ENCODE measurements at regions not wholly inside any gene's neighbourhood (a gene's known extent, or its start where the extent isn't known, plus 50 kb on each side); places are given as distances from the start of the nearest gene placed in this dataset.
"Not testable (repeated sequence)": the region's sequence is repeated elsewhere in the genome, so short reads cannot be mapped to it uniquely, and the experiment has no call there.

DNA sequence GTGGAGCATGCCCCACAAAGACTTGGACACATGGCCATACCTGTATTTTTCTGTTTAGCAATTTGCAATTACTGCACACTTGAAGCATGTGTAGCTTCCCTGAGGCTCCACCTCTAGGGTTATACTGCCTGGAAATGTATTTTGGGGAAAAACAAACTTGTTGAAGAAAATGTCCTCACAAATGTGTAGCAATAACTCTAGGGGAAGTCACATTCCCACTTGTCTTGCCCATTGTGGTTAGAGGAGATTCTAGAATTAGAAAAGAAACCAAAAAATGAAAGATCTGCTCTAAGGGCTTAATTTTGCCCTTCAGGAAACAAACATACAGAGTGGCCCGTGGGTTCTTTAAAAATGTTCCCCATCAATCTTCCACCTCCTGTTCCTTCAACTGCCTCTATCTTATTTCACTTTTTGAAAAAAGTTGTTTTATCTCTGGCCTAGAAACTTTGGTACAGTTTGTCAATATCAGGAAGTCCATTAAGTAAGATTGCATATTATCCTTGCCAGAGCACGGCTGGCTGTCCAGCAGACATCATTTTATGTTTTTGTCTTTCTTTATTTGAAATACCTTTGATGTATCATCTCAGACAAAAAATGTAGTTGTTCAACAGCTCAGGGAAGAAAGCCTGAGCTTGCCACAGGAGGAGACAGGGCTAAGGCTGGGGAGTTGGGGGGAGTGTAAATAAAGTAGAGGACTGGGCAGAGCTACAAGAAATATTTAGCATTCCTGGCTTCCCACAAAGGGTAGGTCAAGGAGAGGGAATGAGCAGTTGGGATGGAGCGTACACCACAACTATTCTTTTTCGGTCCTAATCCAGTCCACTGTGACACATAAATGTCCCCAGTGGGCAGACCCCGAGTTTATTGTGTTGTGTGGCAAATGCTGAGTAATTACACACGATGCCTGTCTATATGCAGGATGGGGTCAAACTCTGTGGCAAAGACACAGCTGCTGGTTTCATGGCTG is 96.8 kb upstream of the CDC42EP3 start:
- ChIA-PET CTCF (no interaction called here), POLR2A (no interaction called here)
- H3K9me3 Mint-ChIP-seq, result peaks cover 3% of the 10 kb centered on the region
- H3K36me3 Mint-ChIP-seq (ENCODE audit: low read depth), result peaks cover 1% of the 10 kb centered on the region
- H3K27me3 Mint-ChIP-seq, result no peaks in the 10 kb centered on the region
- DNase-seq, result no peak
- peaks cover 4% of the 10 kb centered on the region for H3K4me1 Mint-ChIP-seq
- no peak overlapping the region for H3K27ac Mint-ChIP-seq
- no peak overlapping the region for H3K4me3 Mint-ChIP-seq

DNA sequence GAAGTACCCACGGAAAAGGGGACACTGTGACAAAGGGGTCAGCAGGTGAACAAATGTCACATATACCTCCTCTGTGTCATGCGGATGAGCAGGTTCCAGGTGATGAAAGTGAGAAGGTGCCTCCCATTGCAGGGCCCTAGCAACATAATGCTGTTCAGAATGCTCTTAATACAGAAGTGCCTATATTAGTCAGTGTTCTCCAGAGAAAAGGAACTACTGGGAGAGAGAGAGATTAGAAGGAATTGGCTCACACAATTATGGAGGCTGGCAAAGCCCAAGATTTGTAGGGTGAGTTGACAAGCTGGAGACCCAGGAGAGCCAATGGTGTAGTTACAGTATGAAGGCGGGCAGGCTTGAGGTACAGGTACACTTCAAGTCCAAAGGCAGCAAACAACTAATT is 98.1 kb upstream of the CDC42EP3 start:
- no peaks in the 10 kb centered on the region for H3K27me3 Mint-ChIP-seq
- peaks cover 4% of the 10 kb centered on the region for H3K4me1 Mint-ChIP-seq
- H3K9me3 Mint-ChIP-seq, result peaks cover 16% of the 10 kb centered on the region
- no peak for DNase-seq
- H3K27ac Mint-ChIP-seq, result no peak overlapping the region
- no peak overlapping the region for H3K4me3 Mint-ChIP-seq
- ChIA-PET CTCF (no interaction called here), POLR2A (no interaction called here)
- H3K36me3 Mint-ChIP-seq (ENCODE audit: low read depth), result peaks cover 7% of the 10 kb centered on the region

DNA sequence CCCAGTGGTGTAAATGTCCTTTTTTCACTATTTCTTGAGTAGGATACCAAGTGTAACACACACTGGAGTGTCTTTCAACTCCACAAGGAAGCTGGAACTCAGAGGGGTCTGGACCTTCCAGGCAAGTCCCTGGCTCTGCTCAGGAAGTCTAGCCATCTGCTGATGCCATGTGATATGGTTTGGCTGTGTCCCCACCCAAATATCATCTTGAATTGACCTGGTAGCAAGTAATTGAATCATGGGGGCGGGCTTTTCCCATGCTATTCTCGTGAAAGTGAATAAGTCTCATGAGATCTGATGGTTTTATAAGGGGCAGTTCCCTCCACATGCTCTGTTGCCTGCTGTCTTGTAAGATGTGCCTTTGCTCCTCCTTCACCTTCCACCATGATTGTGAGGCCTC is 99.4 kb upstream of the CDC42EP3 start:
- POLR2A ChIA-PET, result no interaction called here

DNA sequence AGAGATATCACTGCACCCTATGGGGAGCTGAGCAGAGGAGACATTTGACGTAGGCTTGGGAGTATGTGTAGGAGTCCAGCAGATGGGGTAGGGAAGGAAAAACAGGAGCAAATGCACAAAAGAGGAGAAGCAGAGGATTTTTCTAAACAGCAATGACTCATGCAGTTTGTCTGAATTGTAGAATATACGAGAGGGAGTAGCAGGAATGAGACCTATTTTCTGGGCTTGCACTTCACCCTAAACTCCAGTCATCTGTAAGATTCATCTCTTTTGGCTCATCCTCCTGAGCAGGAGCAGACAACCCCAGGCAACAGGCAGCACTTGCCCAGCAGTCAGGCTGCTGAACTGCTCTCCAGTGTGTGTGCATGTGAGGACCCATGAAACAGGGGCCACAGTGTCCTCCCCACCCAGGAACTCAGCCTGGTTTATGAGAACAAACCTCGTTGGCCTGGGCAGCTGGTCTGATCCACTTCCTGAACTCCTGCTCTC is 100.2 kb upstream of the CDC42EP3 start:
- ChIA-PET POLR2A (no interaction called here), CTCF (interaction anchor here (0.6 kb wide), 1 partner anchor 765 kb away, joined by 3 read pairs; no protein-coding TSS in a partner anchor)
- Mint-ChIP-seq H3K27ac (no peak overlapping the region), H3K4me3 (no peak overlapping the region), H3K36me3 (ENCODE audit: low read depth) (peaks cover 7% of the 10 kb centered on the region), H3K4me1 (no peaks in the 10 kb centered on the region), H3K9me3 (peaks cover 22% of the 10 kb centered on the region), H3K27me3 (no peaks in the 10 kb centered on the region)
- no peak for DNase-seq

More for the DNA sequence above, 99.4 kb upstream of the CDC42EP3 start:
- H3K27me3 Mint-ChIP-seq, result no peaks in the 10 kb centered on the region
- no peaks in the 10 kb centered on the region for H3K4me1 Mint-ChIP-seq
- H3K9me3 Mint-ChIP-seq, result peaks cover 22% of the 10 kb centered on the region
- DNase-seq, result no peak
- CTCF ChIA-PET, result no interaction called here
- peaks cover 7% of the 10 kb centered on the region for H3K36me3 Mint-ChIP-seq (ENCODE audit: low read depth)
- H3K27ac Mint-ChIP-seq, result no peak overlapping the region
- H3K4me3 Mint-ChIP-seq, result no peak overlapping the region

DNA sequence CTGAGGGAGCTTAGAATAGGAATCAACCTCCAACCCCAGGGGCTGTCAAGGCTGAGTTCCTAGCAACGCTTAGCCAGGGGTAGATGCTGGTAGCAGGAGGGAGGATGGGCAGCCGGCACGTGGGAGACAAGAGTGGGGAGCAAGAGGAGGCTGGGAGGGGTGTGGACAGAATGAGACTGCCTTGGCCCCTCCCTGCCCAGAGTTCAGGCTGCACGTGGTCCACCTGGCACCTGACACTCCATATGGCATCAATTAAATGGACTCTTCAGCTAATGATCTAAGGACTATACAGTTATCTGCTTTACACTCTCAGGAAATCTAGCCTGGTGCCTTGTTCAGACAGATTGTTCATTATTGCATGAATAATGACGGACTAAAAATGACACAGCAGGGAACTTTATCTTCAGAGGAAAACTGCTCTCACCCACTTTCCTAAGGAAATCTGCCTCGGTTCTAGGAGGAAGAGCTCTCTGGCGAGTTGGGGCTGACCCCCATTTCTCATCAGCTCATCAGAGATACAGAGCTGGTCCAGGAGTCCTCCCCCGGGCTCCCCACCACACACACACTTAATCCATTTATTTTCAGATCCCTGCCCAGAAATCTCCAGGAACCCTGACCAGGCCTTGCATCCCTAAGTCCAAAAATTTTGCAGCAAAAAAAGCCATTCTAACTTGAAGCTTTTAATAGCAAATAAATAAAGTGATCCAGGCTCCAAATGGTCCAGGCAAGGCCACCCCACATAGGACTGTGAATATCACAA is 102.1 kb upstream of the CDC42EP3 start:
- no peak for DNase-seq
- ChIA-PET POLR2A (no interaction called here), CTCF (interaction anchor here (1.4 kb wide), 1 partner anchor 104 kb away, joined by 3 read pairs; no protein-coding TSS in a partner anchor)
- H3K36me3 Mint-ChIP-seq (ENCODE audit: low read depth), result peaks cover 7% of the 10 kb centered on the region
- no peak overlapping the region for H3K27ac Mint-ChIP-seq
- H3K9me3 Mint-ChIP-seq, result peaks cover 20% of the 10 kb centered on the region
- no peaks in the 10 kb centered on the region for H3K4me1 Mint-ChIP-seq
- H3K4me3 Mint-ChIP-seq, result no peak overlapping the region
- H3K27me3 Mint-ChIP-seq, result no peaks in the 10 kb centered on the region

DNA sequence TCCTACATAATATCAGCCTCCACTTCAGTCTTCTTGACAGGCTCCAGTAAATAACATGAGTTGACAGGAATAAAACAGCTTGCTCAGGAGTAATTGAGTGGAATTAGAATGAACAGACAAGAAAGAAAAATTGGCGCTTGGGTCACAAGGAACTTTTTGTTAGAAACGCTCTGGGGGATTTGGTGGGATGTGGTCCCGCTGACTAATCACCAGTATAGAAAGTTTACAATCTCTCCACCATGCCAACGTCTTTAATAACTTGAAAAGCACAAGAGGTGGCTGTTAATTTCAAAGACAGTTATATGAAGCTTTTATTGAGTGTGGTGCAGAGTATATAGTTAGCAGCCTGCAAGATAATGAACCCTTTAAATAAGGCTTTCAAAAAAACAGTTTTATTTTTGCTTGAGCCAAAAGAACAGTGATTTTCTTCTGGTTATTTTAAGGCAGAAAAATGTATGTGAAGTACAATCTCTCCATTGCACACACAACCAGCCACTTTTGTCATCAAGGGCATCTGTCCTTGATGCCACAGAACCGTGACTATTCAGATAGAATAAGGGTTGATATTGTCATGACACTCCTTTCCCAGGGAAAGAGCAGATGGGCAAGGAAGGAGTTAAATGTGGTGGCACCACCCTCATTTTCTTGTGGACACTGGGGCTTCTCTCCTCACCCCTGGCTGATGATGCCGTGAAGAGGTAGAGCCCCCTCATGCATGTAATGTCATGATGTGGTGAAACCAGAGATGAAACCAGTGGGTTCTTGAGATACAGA is 102.9 kb upstream of the CDC42EP3 start:
- not testable (repeated sequence) for H3K36me3 Mint-ChIP-seq (ENCODE audit: low read depth)

DNA sequence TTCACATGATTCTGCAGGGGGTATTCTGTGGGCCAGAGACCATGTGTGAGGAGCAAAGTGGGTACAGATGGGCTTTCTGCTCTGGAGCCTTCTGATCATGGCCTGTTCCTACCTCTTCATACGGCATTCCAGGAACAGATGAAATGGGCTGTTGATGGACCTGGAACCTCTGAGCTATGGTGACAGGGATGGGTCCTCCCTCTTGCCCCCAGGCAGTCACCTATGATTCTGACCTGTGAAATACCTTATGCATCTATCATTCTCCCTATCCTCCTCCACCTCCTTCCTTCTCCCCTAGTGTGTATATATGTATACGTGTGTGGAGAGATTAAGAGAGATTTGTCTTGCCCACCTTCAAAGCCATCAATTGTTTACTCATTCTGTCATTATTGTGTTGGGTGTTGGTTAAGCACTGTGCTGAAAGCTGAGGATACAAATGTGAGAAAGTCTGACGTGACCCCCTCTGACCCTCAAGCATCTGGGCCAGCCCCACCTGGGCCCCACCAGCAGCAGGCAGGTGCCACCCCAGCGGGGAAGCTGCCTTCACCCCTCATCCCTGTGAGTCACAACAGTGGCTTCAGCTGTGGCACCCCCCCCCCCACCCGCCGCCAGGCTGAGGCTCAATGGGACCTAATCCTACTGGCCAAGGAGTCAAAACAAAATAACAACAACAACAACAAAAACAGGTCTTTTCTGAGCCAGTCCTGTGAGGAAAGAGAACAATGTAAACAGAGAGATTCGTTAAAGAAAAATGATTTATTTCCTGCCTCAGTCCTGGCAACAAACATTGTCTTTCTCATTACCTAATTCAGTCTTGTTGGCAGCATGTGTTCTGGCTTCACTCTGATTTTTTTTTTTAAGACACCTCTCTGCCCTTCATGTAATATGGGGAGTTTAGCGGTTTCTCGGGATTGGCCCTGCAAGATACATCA is 103.8 kb upstream of the CDC42EP3 start:
- no peaks in the 10 kb centered on the region for H3K27me3 Mint-ChIP-seq
- peaks cover 20% of the 10 kb centered on the region for H3K9me3 Mint-ChIP-seq
- no peak overlapping the region for H3K27ac Mint-ChIP-seq
- peaks cover 7% of the 10 kb centered on the region for H3K36me3 Mint-ChIP-seq (ENCODE audit: low read depth)
- CTCF ChIA-PET, result no interaction called here
- POLR2A ChIA-PET, result no interaction called here
- no peaks in the 10 kb centered on the region for H3K4me1 Mint-ChIP-seq
- H3K4me3 Mint-ChIP-seq, result no peak overlapping the region
- DNase-seq, result no peak

More for the DNA sequence above, 102.9 kb upstream of the CDC42EP3 start:
- H3K4me1 Mint-ChIP-seq, H3K4me3 Mint-ChIP-seq, H3K27me3 Mint-ChIP-seq, DNase-seq, H3K27ac Mint-ChIP-seq, POLR2A ChIA-PET: not testable (repeated sequence)
- CTCF ChIA-PET, result interaction anchor here (1.4 kb wide), 1 partner anchor 103 kb away, joined by 3 read pairs; no protein-coding TSS in a partner anchor
- peaks cover 20% of the 10 kb centered on the region for H3K9me3 Mint-ChIP-seq

DNA sequence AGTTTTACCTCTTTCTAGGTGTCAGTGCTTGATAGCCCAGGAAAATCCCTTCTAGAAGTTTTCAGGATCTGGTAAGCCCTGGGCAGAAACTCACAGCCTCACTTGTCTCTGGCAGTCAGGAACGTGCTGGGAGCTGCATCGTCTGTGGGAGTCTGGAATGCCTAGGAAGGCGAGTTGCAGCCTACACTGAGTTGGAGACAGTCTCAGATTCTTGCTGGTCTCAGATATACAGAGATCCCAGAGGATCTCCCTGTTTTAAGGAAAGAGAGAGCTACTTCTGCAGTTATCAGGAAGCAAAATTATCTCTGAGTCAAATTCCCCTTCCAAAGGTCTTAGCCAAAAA is 104.4 kb upstream of the CDC42EP3 start:
- ChIA-PET POLR2A (interaction anchor here (1.1 kb wide), 1 partner anchor 10 kb away, joined by 4 read pairs; no protein-coding TSS in a partner anchor), CTCF (no interaction called here)
- peaks cover 7% of the 10 kb centered on the region for H3K36me3 Mint-ChIP-seq (ENCODE audit: low read depth)
- peaks cover 20% of the 10 kb centered on the region for H3K9me3 Mint-ChIP-seq
- no peak overlapping the region for H3K4me3 Mint-ChIP-seq
- H3K27me3 Mint-ChIP-seq, result no peaks in the 10 kb centered on the region
- H3K27ac Mint-ChIP-seq, result no peak overlapping the region
- no peaks in the 10 kb centered on the region for H3K4me1 Mint-ChIP-seq
- no peak for DNase-seq

DNA sequence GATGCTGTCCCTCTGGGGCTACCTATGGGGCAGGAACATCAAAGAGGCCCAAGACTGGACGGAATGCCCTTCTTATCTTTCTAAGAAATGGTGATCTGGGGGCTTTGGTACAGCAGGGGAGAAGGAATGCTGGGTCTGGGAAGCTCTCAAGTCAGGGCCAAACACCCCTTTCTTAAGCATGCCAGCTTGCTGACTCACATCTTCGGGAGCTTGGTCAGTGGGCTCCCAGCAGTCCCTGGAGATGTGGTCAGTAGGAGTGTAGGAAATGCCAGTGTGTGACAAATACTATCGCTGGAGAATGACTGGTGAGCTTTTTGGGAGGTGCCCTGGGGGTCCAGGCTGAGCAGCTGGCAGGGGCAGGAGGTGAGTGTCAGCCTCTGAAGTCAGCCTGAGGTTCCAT is 105.0 kb upstream of the CDC42EP3 start:
- ChIA-PET CTCF (interaction anchor here (0.5 kb wide), 1 partner anchor 127 kb away, joined by 3 read pairs; no protein-coding TSS in a partner anchor), POLR2A (interaction anchor here (1.1 kb wide), 1 partner anchor 9 kb away, joined by 4 read pairs; no protein-coding TSS in a partner anchor)
- H3K9me3 Mint-ChIP-seq, result peaks cover 20% of the 10 kb centered on the region

DNA sequence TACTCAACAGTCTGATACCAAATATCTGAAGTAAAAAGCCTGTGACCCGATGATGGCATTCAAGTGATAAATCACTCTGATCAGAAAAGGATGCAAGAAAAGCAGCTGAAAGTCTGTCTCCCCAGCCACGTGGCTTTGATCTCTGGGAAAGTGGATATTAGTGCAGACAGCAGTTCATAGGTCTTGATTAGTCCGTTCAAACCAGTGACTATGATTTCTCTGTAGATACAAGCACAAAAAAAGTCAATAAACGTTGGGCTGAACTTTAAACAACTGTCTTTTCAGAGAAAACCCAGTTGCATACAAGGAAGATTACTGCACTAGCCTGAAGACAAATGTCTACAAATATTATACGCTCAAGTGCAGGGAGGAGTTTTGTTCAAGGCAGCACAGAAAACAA is 107.7 kb upstream of the CDC42EP3 start:
- H3K36me3 Mint-ChIP-seq (ENCODE audit: low read depth), result peaks cover 3% of the 10 kb centered on the region
- no peaks in the 10 kb centered on the region for H3K27me3 Mint-ChIP-seq
- no peak overlapping the region for H3K4me3 Mint-ChIP-seq
- CTCF ChIA-PET, result no interaction called here
- DNase-seq, result no peak
- H3K4me1 Mint-ChIP-seq, result no peaks in the 10 kb centered on the region
- H3K27ac Mint-ChIP-seq, result no peak overlapping the region
- H3K9me3 Mint-ChIP-seq, result peaks cover 11% of the 10 kb centered on the region
- POLR2A ChIA-PET, result no interaction called here

More for the DNA sequence above, 105.0 kb upstream of the CDC42EP3 start:
- Mint-ChIP-seq H3K27me3 (no peaks in the 10 kb centered on the region), H3K4me3 (no peak overlapping the region), H3K4me1 (no peaks in the 10 kb centered on the region), H3K36me3 (ENCODE audit: low read depth) (peaks cover 7% of the 10 kb centered on the region), H3K27ac (no peak overlapping the region)
- no peak for DNase-seq

DNA sequence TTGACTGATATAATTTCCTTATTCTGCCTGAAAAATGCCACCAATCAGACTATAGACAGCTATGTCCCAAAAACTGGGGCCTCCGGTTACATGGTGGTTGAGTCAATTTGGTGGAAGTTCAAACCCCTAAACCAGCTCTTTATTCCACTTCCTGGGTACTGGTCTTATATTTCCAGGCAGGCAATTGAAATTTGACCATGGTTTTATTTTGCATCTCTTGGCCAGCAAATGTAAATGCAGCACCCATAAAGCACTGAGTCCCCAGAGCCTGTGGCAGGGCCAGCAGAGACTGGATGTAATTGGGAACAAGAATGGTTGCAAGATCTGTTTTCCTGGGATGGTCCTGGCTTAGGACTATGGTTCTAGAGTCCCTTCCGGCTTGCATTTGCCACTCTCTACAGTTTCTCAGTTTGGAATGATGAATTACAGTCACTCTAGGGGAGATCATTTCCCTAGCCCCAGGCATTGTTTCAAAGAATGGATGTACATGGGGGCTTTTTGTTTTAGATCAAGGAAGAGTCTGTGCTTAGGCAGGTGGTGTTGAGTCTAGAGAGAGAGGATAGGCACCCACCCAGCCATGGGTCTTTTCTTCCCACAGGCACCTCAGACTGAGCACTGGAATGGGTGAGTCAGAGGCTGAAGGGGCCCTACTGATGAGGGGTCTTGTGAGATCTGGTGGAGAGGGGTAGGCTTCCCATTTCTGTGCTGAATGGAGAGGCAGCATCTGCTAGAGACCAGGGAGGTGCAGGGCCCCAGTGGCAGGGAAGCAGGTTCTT is 108.4 kb upstream of the CDC42EP3 start:
- Mint-ChIP-seq H3K27me3 (no peaks in the 10 kb centered on the region), H3K36me3 (ENCODE audit: low read depth) (no peaks in the 10 kb centered on the region), H3K27ac (no peak overlapping the region), H3K9me3 (peaks cover 4% of the 10 kb centered on the region), H3K4me3 (no peak overlapping the region), H3K4me1 (no peaks in the 10 kb centered on the region)
- POLR2A ChIA-PET, result no interaction called here
- CTCF ChIA-PET, result no interaction called here
- no peak for DNase-seq

DNA sequence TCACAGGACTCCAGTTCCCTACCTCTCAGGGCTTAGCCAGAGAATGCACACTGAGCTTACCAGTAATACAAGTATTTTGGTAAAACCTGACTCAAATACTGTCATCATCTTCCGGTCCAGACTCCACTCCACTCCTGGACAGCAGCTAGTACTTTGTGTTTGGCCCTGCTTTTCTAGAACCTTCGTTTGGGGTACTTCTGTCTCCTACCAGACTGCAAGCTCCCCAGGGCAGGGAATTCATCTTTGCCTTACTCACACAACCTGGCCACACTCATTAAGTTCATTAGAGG is 108.9 kb upstream of the CDC42EP3 start:
- Mint-ChIP-seq H3K36me3 (ENCODE audit: low read depth) (no peaks in the 10 kb centered on the region), H3K27ac (no peak overlapping the region), H3K4me1 (no peaks in the 10 kb centered on the region), H3K27me3 (no peaks in the 10 kb centered on the region), H3K4me3 (no peak overlapping the region), H3K9me3 (no peaks in the 10 kb centered on the region)
- no peak for DNase-seq
- ChIA-PET POLR2A (no interaction called here), CTCF (no interaction called here)

All from activated CD4-positive, alpha-beta memory T cell treated with anti-CD3 and anti-CD28 coated beads, Interleukin-2, amount 10 ng/mL, durations not matched to agents 7 days and 5 days (primary cell).